Stimulated activated naive B cell treated with anti-CD40 and anti-IgM and Interleukin-4, amounts not matched to agents 10 μg/mL and 1 μg/mL and 100 μg/mL, for 72 hours (primary cell): ENCODE measurements at regions not wholly inside any gene's neighbourhood (a gene's known extent, or its start where the extent isn't known, plus 50 kb on each side); places are given as distances from the start of the nearest gene placed in this dataset.
"Not testable (repeated sequence)": the region's sequence is repeated elsewhere in the genome, so short reads cannot be mapped to it uniquely, and the experiment has no call there.

Experiments
- ATAC-seq, 2 donors: fragments of 150-1000 bp; cut with Tn5 transposase; replicated peaks; 2 replicates each; pipeline ENCODE4 v1.10.0; 2021; ENCODE audit warnings: moderate library complexity in 1 of 2
- DNase-seq: peaks from one replicate; pipeline ENCODE4 v3.0.0; 2021
- H3K27ac Mint-ChIP-seq: one replicate; pipeline ENCODE4 v1.8.0; 2022; ENCODE audit warnings: mild to moderate bottlenecking, mixed read lengths
- H3K27me3 Mint-ChIP-seq, 2 donors: one replicate each; pipeline ENCODE4 v1.8.0; 2022; ENCODE audit warnings: mixed read lengths in 2 of 2
- H3K36me3 Mint-ChIP-seq, 2 donors: one replicate each; pipeline ENCODE4 v1.8.0; 2022; ENCODE audit warnings: mixed read lengths in 2 of 2, mild to moderate bottlenecking in 1 of 2
- H3K4me1 Mint-ChIP-seq, 2 donors: one replicate each; pipeline ENCODE4 v1.8.0; 2022; ENCODE audit warnings: mixed read lengths in 2 of 2, mild to moderate bottlenecking in 1 of 2
- H3K4me3 Mint-ChIP-seq, 2 donors: one replicate each; pipeline ENCODE4 v1.8.0; 2022; ENCODE audit warnings: mild to moderate bottlenecking in 2 of 2, mixed read lengths in 2 of 2, moderate library complexity in 1 of 2
- H3K9me3 Mint-ChIP-seq, 2 donors: one replicate each; pipeline ENCODE4 v1.8.0; 2022; ENCODE audit warnings: mixed read lengths in 2 of 2, mild to moderate bottlenecking in 1 of 2

- not testable (repeated sequence) for H3K36me3 Mint-ChIP-seq, H3K27ac Mint-ChIP-seq, H3K9me3 Mint-ChIP-seq, H3K4me1 Mint-ChIP-seq, DNase-seq, H3K4me3 Mint-ChIP-seq, ATAC-seq
- peaks cover 20 to 35% of the 10 kb centered on the region in 2 donors for H3K27me3 Mint-ChIP-seq
These were observed 1626.5 kb downstream of the SPATA31A7 start for GRCh38 chr9:62816331-62816730.

- ATAC-seq, H3K4me1 Mint-ChIP-seq, DNase-seq, H3K36me3 Mint-ChIP-seq, H3K27ac Mint-ChIP-seq, H3K4me3 Mint-ChIP-seq, H3K9me3 Mint-ChIP-seq: not testable (repeated sequence)
- peaks cover 20 to 35% of the 10 kb centered on the region in 2 donors for H3K27me3 Mint-ChIP-seq
These were observed 1627.4 kb downstream of the SPATA31A7 start for GRCh38 chr9:62817214-62817613.

- DNase-seq, ATAC-seq, H3K4me3 Mint-ChIP-seq, H3K4me1 Mint-ChIP-seq, H3K36me3 Mint-ChIP-seq, H3K27ac Mint-ChIP-seq, H3K9me3 Mint-ChIP-seq: not testable (repeated sequence)
- peaks cover 0 to 14% of the 10 kb centered on the region in 2 donors for H3K27me3 Mint-ChIP-seq
These were observed 1632.3 kb downstream of the SPATA31A7 start for GRCh38 chr9:62822185-62822584.

- peaks cover 11% of the 10 kb centered on the region in 2 donors for H3K27me3 Mint-ChIP-seq
- H3K27ac Mint-ChIP-seq, H3K36me3 Mint-ChIP-seq, ATAC-seq, DNase-seq, H3K4me1 Mint-ChIP-seq, H3K4me3 Mint-ChIP-seq, H3K9me3 Mint-ChIP-seq: not testable (repeated sequence)
These were observed 1638.4 kb downstream of the SPATA31A7 start for GRCh38 chr9:62827957-62828907.

GRCh38 chr9:62830829-62831459, 1641.1 kb downstream of the SPATA31A7 start:
- not testable (repeated sequence) for H3K9me3 Mint-ChIP-seq, H3K4me3 Mint-ChIP-seq, ATAC-seq, H3K4me1 Mint-ChIP-seq, H3K27ac Mint-ChIP-seq, H3K36me3 Mint-ChIP-seq, DNase-seq
- H3K27me3 Mint-ChIP-seq, result peaks cover 8 to 11% of the 10 kb centered on the region in 2 donors

GRCh38 chr9:62833323-62834200, 1643.7 kb downstream of the SPATA31A7 start:
- not testable (repeated sequence) for H3K4me1 Mint-ChIP-seq, H3K27ac Mint-ChIP-seq, ATAC-seq, H3K36me3 Mint-ChIP-seq, H3K9me3 Mint-ChIP-seq, DNase-seq, H3K4me3 Mint-ChIP-seq
- peaks cover 8 to 10% of the 10 kb centered on the region in 2 donors for H3K27me3 Mint-ChIP-seq

GRCh38 chr9:62837254-62837911, 1647.5 kb downstream of the SPATA31A7 start:
- H3K27me3 Mint-ChIP-seq, result peaks cover 8 to 16% of the 10 kb centered on the region in 2 donors
- not testable (repeated sequence) for H3K9me3 Mint-ChIP-seq, H3K4me1 Mint-ChIP-seq, H3K27ac Mint-ChIP-seq, H3K36me3 Mint-ChIP-seq
- H3K4me3 Mint-ChIP-seq, result peak overlapping the region; percentile 25 to 88
- ATAC-seq (peak in 1 of 2 donors; percentile 1), DNase-seq (peak; percentile 26)

- not testable (repeated sequence) for H3K36me3 Mint-ChIP-seq, H3K4me1 Mint-ChIP-seq, H3K9me3 Mint-ChIP-seq
- Mint-ChIP-seq H3K27ac (peak overlapping the region; percentile 82), H3K27me3 (peaks cover 15 to 23% of the 10 kb centered on the region in 2 donors), H3K4me3 (peak overlapping the region; percentile 88)
- ATAC-seq (peak; percentile 99 to 100), DNase-seq (peak; percentile 94)
These were observed 1648.3 kb downstream of the SPATA31A7 start for GRCh38 chr9:62838024-62838718.

GRCh38 chr9:62839168-62839567, 1649.3 kb downstream of the SPATA31A7 start:
- H3K27me3 Mint-ChIP-seq, result peaks cover 17 to 27% of the 10 kb centered on the region in 2 donors
- not testable (repeated sequence) for H3K4me1 Mint-ChIP-seq, DNase-seq, ATAC-seq, H3K9me3 Mint-ChIP-seq, H3K36me3 Mint-ChIP-seq, H3K27ac Mint-ChIP-seq, H3K4me3 Mint-ChIP-seq

- not testable (repeated sequence) for H3K4me3 Mint-ChIP-seq, DNase-seq, H3K4me1 Mint-ChIP-seq, H3K27ac Mint-ChIP-seq, H3K36me3 Mint-ChIP-seq, ATAC-seq, H3K9me3 Mint-ChIP-seq
- peaks cover 17 to 26% of the 10 kb centered on the region in 2 donors for H3K27me3 Mint-ChIP-seq
These were observed 1653.3 kb downstream of the SPATA31A7 start for GRCh38 chr9:62843145-62843544.

GRCh38 chr9:62843706-62844290, 1654.0 kb downstream of the SPATA31A7 start:
- H3K4me3 Mint-ChIP-seq, H3K4me1 Mint-ChIP-seq, DNase-seq, ATAC-seq, H3K27ac Mint-ChIP-seq, H3K9me3 Mint-ChIP-seq, H3K36me3 Mint-ChIP-seq: not testable (repeated sequence)
- H3K27me3 Mint-ChIP-seq, result peaks cover 13 to 22% of the 10 kb centered on the region in 2 donors

- not testable (repeated sequence) for H3K9me3 Mint-ChIP-seq, ATAC-seq, H3K27ac Mint-ChIP-seq, DNase-seq, H3K4me3 Mint-ChIP-seq, H3K36me3 Mint-ChIP-seq, H3K4me1 Mint-ChIP-seq
- H3K27me3 Mint-ChIP-seq, result peaks cover 18 to 22% of the 10 kb centered on the region in 2 donors
These were observed 1654.9 kb downstream of the SPATA31A7 start for GRCh38 chr9:62844681-62845185.

- not testable (repeated sequence) for ATAC-seq, H3K9me3 Mint-ChIP-seq, H3K4me3 Mint-ChIP-seq, H3K27me3 Mint-ChIP-seq, H3K36me3 Mint-ChIP-seq, DNase-seq, H3K4me1 Mint-ChIP-seq, H3K27ac Mint-ChIP-seq
These were observed 1658.4 kb downstream of the SPATA31A7 start for GRCh38 chr9:62848258-62848657.
